ENCODE measurements at regions not wholly inside any gene's neighbourhood (a gene's known extent, or its start where the extent isn't known, plus 50 kb on each side); places are given as distances from the start of the nearest gene placed in this dataset.

GRCh38 chr7:101731502-101732084, 85.8 kb upstream of the CUX1 start:
- no peak overlapping the region for H3K27ac ChIP-seq (ENCODE audit: low read depth, low read length, poor library complexity, severe bottlenecking)
- no peaks in the 10 kb centered on the region for H3K79me2 ChIP-seq (ENCODE audit: insufficient read depth, low read length)
- no peak overlapping the region for H3K9ac ChIP-seq (ENCODE audit: low read length)
- no peaks in the 10 kb centered on the region for H3K36me3 ChIP-seq (ENCODE audit: insufficient read depth, low read length)
- no peaks in the 10 kb centered on the region for H3K9me2 ChIP-seq (ENCODE audit: low read depth, low read length)
- no peak overlapping the region for H3K4me2 ChIP-seq (ENCODE audit: low read length)
- TF ChIP-seq EZH2 (IDR thresholded peaks at IDR 0.05; ENCODE audit: borderline replicate concordance, low read length) (no peak), CTCF (IDR thresholded peaks at IDR 0.05; ENCODE audit: low read length) (no peak)
- H3K9me3 ChIP-seq (ENCODE audit: low read length): no peaks in the 10 kb centered on the region
- no peak overlapping the region for H2AFZ ChIP-seq (ENCODE audit: low read length)
- H3K4me3 ChIP-seq (ENCODE audit: low read depth, low read length, poor library complexity, severe bottlenecking): no peak overlapping the region
- no peaks in the 10 kb centered on the region; the same call in 1 of the 2 replicates for H3K27me3 ChIP-seq (ENCODE audit: insufficient read depth, low read length)
- H3K4me1 ChIP-seq (ENCODE audit: insufficient read depth, low read length, severe bottlenecking): peaks cover 5% of the 10 kb centered on the region
- H4K20me1 ChIP-seq (ENCODE audit: insufficient read depth, low read length): no peaks in the 10 kb centered on the region
- no peaks in the 10 kb centered on the region for H3F3A ChIP-seq (ENCODE audit: insufficient read depth, low read length)

- Histone ChIP-seq H3K4me2 (ENCODE audit: low read length) (no peak overlapping the region), H3K27ac (ENCODE audit: low read depth, low read length, poor library complexity, severe bottlenecking) (no peak overlapping the region), H2AFZ (ENCODE audit: low read length) (no peak overlapping the region), H3K27me3 (ENCODE audit: insufficient read depth, low read length) (no peaks in the 10 kb centered on the region; the same call in 1 of the 2 replicates), H4K20me1 (ENCODE audit: insufficient read depth, low read length) (no peaks in the 10 kb centered on the region), H3K4me1 (ENCODE audit: insufficient read depth, low read length, severe bottlenecking) (peaks cover 4% of the 10 kb centered on the region), H3K4me3 (ENCODE audit: low read depth, low read length, poor library complexity, severe bottlenecking) (no peak overlapping the region), H3F3A (ENCODE audit: insufficient read depth, low read length) (no peaks in the 10 kb centered on the region), H3K9ac (ENCODE audit: low read length) (no peak overlapping the region), H3K9me2 (ENCODE audit: low read depth, low read length) (no peaks in the 10 kb centered on the region), H3K36me3 (ENCODE audit: insufficient read depth, low read length) (no peaks in the 10 kb centered on the region), H3K79me2 (ENCODE audit: insufficient read depth, low read length) (no peaks in the 10 kb centered on the region), H3K9me3 (ENCODE audit: low read length) (no peaks in the 10 kb centered on the region)
- TF ChIP-seq EZH2 (IDR thresholded peaks at IDR 0.05; ENCODE audit: borderline replicate concordance, low read length) (no peak), CTCF (IDR thresholded peaks at IDR 0.05; ENCODE audit: low read length) (no peak)
These were observed 83.5 kb upstream of the CUX1 start for GRCh38 chr7:101733713-101734475.

- no peaks in the 10 kb centered on the region for H3K36me3 ChIP-seq (ENCODE audit: insufficient read depth, low read length)
- H3K9ac ChIP-seq (ENCODE audit: low read length): no peak overlapping the region
- H3K4me1 ChIP-seq (ENCODE audit: insufficient read depth, low read length, severe bottlenecking): peaks cover 25% of the 10 kb centered on the region
- TF ChIP-seq CTCF (IDR thresholded peaks at IDR 0.05; ENCODE audit: low read length) (no peak), EZH2 (IDR thresholded peaks at IDR 0.05; ENCODE audit: borderline replicate concordance, low read length) (no peak)
- H3F3A ChIP-seq (ENCODE audit: insufficient read depth, low read length): peaks cover 4% of the 10 kb centered on the region
- no peak overlapping the region for H3K27ac ChIP-seq (ENCODE audit: low read depth, low read length, poor library complexity, severe bottlenecking)
- H2AFZ ChIP-seq (ENCODE audit: low read length): no peak overlapping the region
- no peaks in the 10 kb centered on the region for H4K20me1 ChIP-seq (ENCODE audit: insufficient read depth, low read length)
- H3K9me2 ChIP-seq (ENCODE audit: low read depth, low read length): no peaks in the 10 kb centered on the region
- no peaks in the 10 kb centered on the region for H3K79me2 ChIP-seq (ENCODE audit: insufficient read depth, low read length)
- H3K27me3 ChIP-seq (ENCODE audit: insufficient read depth, low read length): no peaks in the 10 kb centered on the region; the same call in 1 of the 2 replicates
- H3K4me2 ChIP-seq (ENCODE audit: low read length): no peak overlapping the region
- H3K9me3 ChIP-seq (ENCODE audit: low read length): no peaks in the 10 kb centered on the region
- no peak overlapping the region for H3K4me3 ChIP-seq (ENCODE audit: low read depth, low read length, poor library complexity, severe bottlenecking)
These were observed 81.3 kb upstream of the CUX1 start for GRCh38 chr7:101736084-101736483.

Measured in OCI-LY1 (cell line).